Trophoblast cell (in vitro differentiated cells and primary cell): ENCODE measurements at regions not wholly inside any gene's neighbourhood (a gene's known extent, or its start where the extent isn't known, plus 50 kb on each side); places are given as distances from the start of the nearest gene placed in this dataset.

Source experiments
- DNase-seq, 2 donors: peaks; one replicate each; pipeline ENCODE4 v3.0.0-alpha.2; 2016
- H2AFZ ChIP-seq: 2 replicates; pipeline ENCODE4 v1.6.1; 2013; ENCODE audit warnings: low read length, moderate library complexity, mild to moderate bottlenecking; ENCODE audit not compliant: insufficient read depth, poor library complexity
- H2AK5ac ChIP-seq: 2 replicates; pipeline ENCODE4 v1.6.1; 2013; ENCODE audit warnings: mild to moderate bottlenecking, low read length
- H2BK120ac ChIP-seq: 2 replicates; pipeline ENCODE4 v1.6.1; 2013; ENCODE audit warnings: low read length, mild to moderate bottlenecking, moderate library complexity; ENCODE audit not compliant: insufficient read depth, poor library complexity
- H2BK12ac ChIP-seq: 2 replicates; pipeline ENCODE4 v1.6.1; 2013; ENCODE audit warnings: mild to moderate bottlenecking, low read length, moderate library complexity
- H2BK5ac ChIP-seq: 2 replicates; pipeline ENCODE4 v1.6.1; 2013; ENCODE audit warnings: low read length, low read depth, moderate library complexity, mild to moderate bottlenecking; ENCODE audit not compliant: poor library complexity
- H3K14ac ChIP-seq: 2 replicates; pipeline ENCODE4 v1.6.1; 2013; ENCODE audit warnings: mild to moderate bottlenecking, low read length
- H3K18ac ChIP-seq: 2 replicates; pipeline ENCODE4 v1.6.1; 2013; ENCODE audit warnings: mild to moderate bottlenecking, low read length
- H3K23ac ChIP-seq: 2 replicates; pipeline ENCODE4 v1.6.1; 2013; ENCODE audit warnings: low read length
- H3K27ac ChIP-seq: 2 replicates; pipeline ENCODE4 v1.5.1; 2013; ENCODE audit warnings: low read depth, mild to moderate bottlenecking, inconsistent platforms, low read length, moderate library complexity
- H3K27me3 ChIP-seq: 2 replicates; pipeline ENCODE4 v1.6.1; 2013; ENCODE audit warnings: inconsistent platforms, mild to moderate bottlenecking, low read length, moderate library complexity; ENCODE audit not compliant: insufficient read depth
- H3K36me3 ChIP-seq, 2 experiments: 1 replicate in 1 of 2; 2 replicates in 1 of 2; pipeline ENCODE4 v1.6.1; 2013; ENCODE audit warnings: low read length in 2 of 2, mild to moderate bottlenecking in 2 of 2, moderate library complexity in 1 of 2; ENCODE audit not compliant: insufficient read depth in 2 of 2, control insufficient read depth in 1 of 2
- H3K4ac ChIP-seq: 2 replicates; pipeline ENCODE4 v1.6.1; 2013; ENCODE audit warnings: low read depth, mild to moderate bottlenecking, low read length, moderate library complexity
- H3K4me1 ChIP-seq, 2 experiments: 1 replicate in 1 of 2; 2 replicates in 1 of 2; pipeline ENCODE4 v1.6.1; 2013; ENCODE audit warnings: low read length in 2 of 2, mild to moderate bottlenecking in 2 of 2, moderate library complexity in 1 of 2; ENCODE audit not compliant: insufficient read depth in 2 of 2, control insufficient read depth in 1 of 2
- H3K4me2 ChIP-seq: 2 replicates; pipeline ENCODE4 v1.6.1; 2013; ENCODE audit warnings: inconsistent platforms, mild to moderate bottlenecking, low read length, moderate library complexity
- H3K4me3 ChIP-seq: 2 replicates; pipeline ENCODE4 v1.5.1; 2013; ENCODE audit warnings: mild to moderate bottlenecking, low read depth, low read length, inconsistent platforms
- H3K79me1 ChIP-seq: one replicate; pipeline ENCODE4 v1.6.1; 2013; ENCODE audit warnings: low read length
- H3K79me2 ChIP-seq: 2 replicates; pipeline ENCODE4 v1.6.1; 2013; ENCODE audit warnings: low read length, mild to moderate bottlenecking; ENCODE audit not compliant: control insufficient read depth, insufficient read depth, poor library complexity
- H3K9ac ChIP-seq: 2 replicates; pipeline ENCODE4 v1.6.1; 2013; ENCODE audit warnings: mild to moderate bottlenecking, low read length
- H3K9me3 ChIP-seq: 2 replicates; pipeline ENCODE4 v1.6.1; 2013; ENCODE audit warnings: low read depth, mild to moderate bottlenecking, control low read depth, inconsistent platforms, low read length; ENCODE audit not compliant: insufficient read depth
- H4K12ac ChIP-seq: 2 replicates; pipeline ENCODE4 v1.6.1; 2013; ENCODE audit warnings: low read depth, mild to moderate bottlenecking, low read length, moderate library complexity
- H4K8ac ChIP-seq: 2 replicates; pipeline ENCODE4 v1.6.1; 2013; ENCODE audit warnings: low read depth, mild to moderate bottlenecking, low read length, moderate library complexity
- H4K91ac ChIP-seq: one replicate; pipeline ENCODE4 v1.6.1; 2013; ENCODE audit warnings: low read depth, mild to moderate bottlenecking, low read length, moderate library complexity
- WGBS: extraction: QIAGEN DNeasy Blood & Tissue Kit; methylation state at CpG from one replicate; pipeline ENCODE4 v1.1.7; 2013; ENCODE audit warnings: missing lambda C conversion rate; ENCODE audit not compliant: insufficient read length, insufficient coverage; ENCODE audit errors: extremely low coverage; 5-methylcytosine and 5-hydroxymethylcytosine counted together

DNA sequence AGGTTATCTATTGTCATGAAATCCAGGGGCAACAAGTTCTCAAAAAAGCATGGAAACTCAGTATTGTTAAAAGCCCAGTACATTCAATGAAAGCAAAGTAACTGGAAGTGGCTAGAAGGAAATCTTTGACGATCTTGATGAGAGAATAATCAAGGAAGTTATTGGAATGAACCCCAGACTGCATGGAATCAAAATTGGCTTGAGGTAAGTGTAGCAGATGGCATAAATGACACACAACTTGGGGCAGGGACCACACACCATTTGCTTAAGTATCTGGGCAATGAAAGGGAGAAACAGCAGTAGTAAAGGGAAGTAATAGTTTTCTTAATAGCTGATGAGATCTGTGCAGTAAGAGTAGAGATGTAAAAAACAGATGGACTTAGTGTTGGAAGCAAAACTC, 238.0 kb downstream of the HS3ST3A1 start:
- no peak overlapping the region for H3K23ac ChIP-seq
- H3K27me3 ChIP-seq, result no peaks in the 10 kb centered on the region
- H3K14ac ChIP-seq, result no peak overlapping the region
- H3K4me3 ChIP-seq, result no peak overlapping the region
- H3K9me3 ChIP-seq, result no peaks in the 10 kb centered on the region
- H2BK12ac ChIP-seq, result no peak overlapping the region
- H3K4me1 ChIP-seq, result no peaks in the 10 kb centered on the region
- no peak overlapping the region for H3K4ac ChIP-seq
- no peaks in the 10 kb centered on the region for H3K36me3 ChIP-seq
- no peak overlapping the region for H4K91ac ChIP-seq
- no peak overlapping the region for H2BK5ac ChIP-seq
- DNase-seq, result no peak
- H2BK120ac ChIP-seq, result no peak overlapping the region
- no peak overlapping the region for H3K18ac ChIP-seq
- WGBS, result no CpG with 5 or more reads among the region's 1 CpG
- no peaks in the 10 kb centered on the region for H3K79me1 ChIP-seq
- H2AFZ ChIP-seq, result no peak overlapping the region
- no peak overlapping the region for H4K12ac ChIP-seq
- no peak overlapping the region for H2AK5ac ChIP-seq
- H3K27ac ChIP-seq, result no peak overlapping the region
- no peak overlapping the region for H3K4me2 ChIP-seq
- no peak overlapping the region for H3K9ac ChIP-seq
- H3K79me2 ChIP-seq, result no peaks in the 10 kb centered on the region
- H4K8ac ChIP-seq, result no peak overlapping the region

DNA sequence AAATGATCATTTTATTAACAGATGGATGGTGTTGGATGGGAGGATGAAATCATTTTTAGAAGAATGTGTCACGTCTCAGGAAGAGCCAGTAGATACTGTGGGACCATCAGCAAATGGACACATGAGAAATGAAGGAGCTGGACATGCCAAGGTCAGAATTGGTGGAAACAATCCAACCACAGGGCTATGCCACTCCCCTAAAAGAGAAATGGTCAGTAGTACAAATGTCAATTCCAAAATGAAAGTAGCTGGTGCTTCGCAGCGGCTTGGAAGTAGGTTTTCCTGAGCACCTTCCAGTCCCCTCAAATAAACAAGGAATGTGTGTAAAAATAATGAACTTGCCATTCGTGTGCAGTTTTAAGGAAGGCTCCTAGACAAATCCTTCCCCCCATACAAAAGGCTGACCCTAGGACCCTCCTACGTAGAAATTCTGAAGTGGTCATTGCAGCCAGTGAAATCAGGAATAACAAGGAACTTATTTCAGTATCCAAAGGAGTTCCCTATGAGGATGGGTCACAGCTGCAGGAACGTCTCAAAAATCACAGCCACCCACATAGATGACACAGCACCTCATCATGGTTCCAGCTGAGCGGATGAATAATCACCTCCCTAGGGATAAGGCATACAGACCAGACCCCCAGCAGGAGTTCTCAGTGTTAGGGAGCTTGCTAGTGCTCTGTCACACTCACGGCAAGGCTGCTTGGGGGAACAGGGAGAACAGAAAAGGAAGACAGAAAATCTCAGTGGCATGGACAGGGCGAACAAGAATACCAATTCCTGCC, 239.2 kb downstream of the HS3ST3A1 start:
- Histone ChIP-seq H2BK5ac (no peak overlapping the region), H3K18ac (no peak overlapping the region), H3K23ac (no peak overlapping the region), H3K4ac (no peak overlapping the region), H3K27me3 (no peaks in the 10 kb centered on the region), H3K27ac (no peak overlapping the region), H3K4me1 (no peaks in the 10 kb centered on the region), H3K9me3 (no peaks in the 10 kb centered on the region), H3K4me2 (no peak overlapping the region), H3K9ac (no peak overlapping the region), H2AFZ (no peak overlapping the region), H3K79me1 (no peaks in the 10 kb centered on the region), H2BK120ac (no peak overlapping the region), H3K14ac (no peak overlapping the region), H2AK5ac (no peak overlapping the region), H3K79me2 (no peaks in the 10 kb centered on the region), H3K36me3 (no peaks in the 10 kb centered on the region), H3K4me3 (no peak overlapping the region), H2BK12ac (no peak overlapping the region), H4K91ac (no peak overlapping the region), H4K8ac (no peak overlapping the region), H4K12ac (no peak overlapping the region)
- DNase-seq, result no peak
- no CpG with 5 or more reads among the region's 9 CpGs for WGBS

DNA sequence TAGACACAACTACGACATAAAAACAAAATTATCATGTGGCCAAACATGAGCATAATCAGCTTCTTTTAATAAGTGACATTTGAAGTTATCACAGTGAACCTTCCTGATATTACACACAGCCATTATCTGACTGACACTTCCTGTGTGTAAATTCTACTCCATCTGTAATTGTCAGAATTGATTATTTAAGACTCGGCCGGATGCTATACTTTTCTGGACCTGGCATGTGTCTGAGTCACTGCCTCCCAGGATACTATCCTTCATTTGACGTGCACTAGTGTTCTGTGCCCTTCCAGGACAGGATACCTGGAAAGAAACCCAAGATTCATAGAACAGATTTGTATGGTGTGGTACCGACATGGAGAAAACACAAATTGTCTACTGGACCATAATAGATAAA, 242.0 kb downstream of the HS3ST3A1 start:
- Histone ChIP-seq H3K18ac (no peak overlapping the region), H2AK5ac (no peak overlapping the region), H4K91ac (no peak overlapping the region), H3K79me2 (no peaks in the 10 kb centered on the region), H3K4me2 (no peak overlapping the region), H3K4me1 (no peaks in the 10 kb centered on the region), H3K14ac (no peak overlapping the region), H3K27me3 (no peaks in the 10 kb centered on the region), H3K9ac (no peak overlapping the region), H3K4me3 (no peak overlapping the region), H3K9me3 (no peaks in the 10 kb centered on the region), H2BK120ac (no peak overlapping the region), H2AFZ (no peak overlapping the region), H3K27ac (no peak overlapping the region), H3K4ac (no peak overlapping the region), H3K36me3 (no peaks in the 10 kb centered on the region), H4K8ac (no peak overlapping the region), H2BK5ac (no peak overlapping the region), H4K12ac (no peak overlapping the region), H3K23ac (no peak overlapping the region), H2BK12ac (no peak overlapping the region), H3K79me1 (no peaks in the 10 kb centered on the region)
- no peak for DNase-seq
- no CpG with 5 or more reads among the region's 5 CpGs for WGBS

DNA sequence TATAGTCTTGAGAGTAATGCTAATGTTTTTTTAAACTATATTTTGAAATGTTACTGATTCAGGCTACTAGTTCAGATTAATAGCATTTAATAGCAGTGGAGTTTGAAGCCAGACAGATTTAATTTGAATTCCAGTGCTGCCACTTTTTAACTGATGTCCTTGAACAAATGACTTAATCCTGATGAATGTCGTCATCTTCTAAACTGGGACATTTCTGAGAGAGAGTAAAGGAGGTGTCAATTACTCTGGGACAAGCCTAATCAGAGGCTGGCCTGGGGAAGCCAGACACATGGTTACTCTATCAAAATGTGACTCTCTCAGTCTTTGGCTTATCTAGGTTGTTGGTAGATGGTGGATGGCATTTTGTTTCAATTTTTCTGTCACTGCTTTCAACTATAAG, 246.7 kb downstream of the HS3ST3A1 start:
- Histone ChIP-seq H3K79me1 (no peaks in the 10 kb centered on the region), H2AFZ (no peak overlapping the region), H2BK5ac (no peak overlapping the region), H3K4me3 (no peak overlapping the region), H3K36me3 (no peaks in the 10 kb centered on the region), H3K4me1 (peaks cover 0 to 8% of the 10 kb centered on the region in 2 experiments), H3K23ac (no peak overlapping the region), H3K18ac (no peak overlapping the region), H3K4me2 (no peak overlapping the region), H4K12ac (no peak overlapping the region), H3K9ac (no peak overlapping the region), H3K9me3 (no peaks in the 10 kb centered on the region), H3K4ac (no peak overlapping the region), H2AK5ac (no peak overlapping the region), H3K27ac (no peak overlapping the region), H3K79me2 (peaks cover 1% of the 10 kb centered on the region), H3K27me3 (no peaks in the 10 kb centered on the region), H2BK12ac (no peak overlapping the region), H4K8ac (no peak overlapping the region), H3K14ac (no peak overlapping the region), H2BK120ac (no peak overlapping the region), H4K91ac (no peak overlapping the region)
- no CpG with 5 or more reads among the region's 1 CpG for WGBS
- DNase-seq, result no peak
